ENCODE measurements at regions not wholly inside any gene's neighbourhood (a gene's known extent, or its start where the extent isn't known, plus 50 kb on each side); places are given as distances from the start of the nearest gene placed in this dataset.
"Not testable (repeated sequence)": the region's sequence is repeated elsewhere in the genome, so short reads cannot be mapped to it uniquely, and the experiment has no call there.

- DNase-seq, result no peak
Measured at GRCh38 chr20:43364001-43364400, 93.7 kb upstream of the SRSF6 start.

- DNase-seq, result no peak
Measured at GRCh38 chr20:43363506-43363905, 94.2 kb upstream of the SRSF6 start.

- DNase-seq, result no peak
Measured at GRCh38 chr20:43361526-43361925, 96.2 kb upstream of the SRSF6 start.

GRCh38 chr20:43360016-43360415, 97.7 kb upstream of the SRSF6 start:
- no peak for DNase-seq

GRCh38 chr20:43358811-43359210, 98.9 kb upstream of the SRSF6 start:
- no peak for DNase-seq

GRCh38 chr20:43357352-43357751, 100.3 kb upstream of the SRSF6 start:
- no peak for DNase-seq

GRCh38 chr20:43355610-43356009, 102.1 kb upstream of the SRSF6 start:
- DNase-seq, result no peak

GRCh38 chr20:43352996-43353395, 104.7 kb upstream of the SRSF6 start:
- no peak for DNase-seq

- not testable (repeated sequence) for DNase-seq
Measured at GRCh38 chr20:43350694-43351093, 107.0 kb upstream of the SRSF6 start.

- DNase-seq, result no peak
Measured at GRCh38 chr20:43349841-43350240, 107.9 kb upstream of the SRSF6 start.

- not testable (repeated sequence) for DNase-seq
Measured at GRCh38 chr20:43347839-43348238, 109.9 kb upstream of the SRSF6 start.

- no peak for DNase-seq
Measured at GRCh38 chr20:43345676-43346075, 112.0 kb upstream of the SRSF6 start.

GRCh38 chr20:43341511-43341910, 116.2 kb upstream of the SRSF6 start:
- DNase-seq, result no peak

GRCh38 chr20:43337036-43337435, 120.7 kb upstream of the SRSF6 start:
- no peak for DNase-seq

- no peak for DNase-seq
Measured at GRCh38 chr20:43334080-43334479, 123.6 kb upstream of the SRSF6 start.

- DNase-seq, result peak; percentile 18
Measured at GRCh38 chr20:43331906-43332305, 125.8 kb upstream of the SRSF6 start.

- no peak for DNase-seq
Measured at GRCh38 chr20:43328697-43329096, 129.0 kb upstream of the SRSF6 start.

- DNase-seq, result not testable (repeated sequence)
Measured at GRCh38 chr20:43327234-43327633, 130.5 kb upstream of the SRSF6 start.

- DNase-seq, result no peak
Measured at GRCh38 chr20:43325926-43326325, 131.8 kb upstream of the SRSF6 start.

- DNase-seq, result no peak
Measured at GRCh38 chr20:43323592-43323991, 133.9 kb upstream of the PTPRT start.

GRCh38 chr20:43322851-43323250, 133.1 kb upstream of the PTPRT start:
- DNase-seq, result no peak

GRCh38 chr20:43320536-43320935, 130.8 kb upstream of the PTPRT start:
- no peak for DNase-seq

GRCh38 chr20:43318755-43319297, 129.1 kb upstream of the PTPRT start:
- DNase-seq, result no peak

GRCh38 chr20:43316271-43316670, 126.6 kb upstream of the PTPRT start:
- DNase-seq, result no peak

GRCh38 chr20:43309266-43309665, 119.6 kb upstream of the PTPRT start:
- DNase-seq, result no peak

Data from occipital lobe (tissue), 1 donor.